ENCODE measurements at regions not wholly inside any gene's neighbourhood (a gene's known extent, or its start where the extent isn't known, plus 50 kb on each side); places are given as distances from the start of the nearest gene placed in this dataset.

GRCh38 chr2:16006537-16007166 is 66.3 kb downstream of the MYCN start:
- H3K4me1 ChIP-seq (ENCODE audit: insufficient read depth, low read length), result no peaks in the 10 kb centered on the region
- no peak overlapping the region for H3K27ac ChIP-seq (ENCODE audit: low read depth, low read length)
- H3K9me3 ChIP-seq (ENCODE audit: insufficient read depth, low read depth, low read length), result no peaks in the 10 kb centered on the region
- no peak overlapping the region for H3K9ac ChIP-seq (ENCODE audit: low read depth, low read length)
- H3K4me3 ChIP-seq (ENCODE audit: low read length), result no peak overlapping the region
- WGBS, result 91% methylated on average over 4 of the region's 4 CpGs
- no peaks in the 10 kb centered on the region for H3K27me3 ChIP-seq (ENCODE audit: insufficient read depth, low read length)
- no peaks in the 10 kb centered on the region for H3K36me3 ChIP-seq (ENCODE audit: insufficient read depth, low read length)

DNA sequence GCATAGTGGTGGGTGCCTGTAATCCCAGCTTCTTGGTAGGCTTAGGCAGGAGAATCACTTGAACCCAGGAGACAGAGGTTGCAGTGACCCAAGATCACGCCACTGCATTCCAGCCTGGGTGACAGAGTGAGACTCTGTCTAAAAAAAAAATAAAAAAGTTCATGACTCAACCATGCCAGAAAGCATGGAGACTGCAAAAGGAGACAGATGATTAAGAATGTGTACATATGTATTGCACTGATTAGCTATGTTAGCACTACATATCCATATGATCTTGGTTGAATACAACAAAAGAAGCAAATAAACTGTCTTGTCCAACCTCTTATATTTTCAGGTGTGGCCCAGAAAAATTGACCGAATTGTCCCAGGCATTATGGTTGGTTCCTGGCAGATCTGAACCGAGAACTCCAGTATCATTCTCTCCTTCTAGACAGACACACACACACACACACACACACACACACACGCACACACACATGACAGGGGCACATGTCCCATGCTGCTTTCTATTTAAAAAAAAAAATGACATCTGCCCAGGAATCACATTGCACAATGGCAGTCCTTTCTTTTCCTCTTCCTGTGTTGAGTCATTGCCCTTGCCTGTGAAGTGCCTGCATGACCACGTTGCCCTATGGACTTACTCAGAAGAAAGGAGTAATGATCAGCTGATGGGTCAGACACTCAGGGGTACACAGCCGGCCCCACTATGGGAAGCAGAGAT is 65.6 kb downstream of the MYCN start:
- H3K9ac ChIP-seq (ENCODE audit: low read depth, low read length), result no peak overlapping the region
- no peaks in the 10 kb centered on the region for H3K27me3 ChIP-seq (ENCODE audit: insufficient read depth, low read length)
- no peaks in the 10 kb centered on the region for H3K9me3 ChIP-seq (ENCODE audit: insufficient read depth, low read depth, low read length)
- H3K27ac ChIP-seq (ENCODE audit: low read depth, low read length), result no peak overlapping the region
- no peaks in the 10 kb centered on the region for H3K36me3 ChIP-seq (ENCODE audit: insufficient read depth, low read length)
- H3K4me3 ChIP-seq (ENCODE audit: low read length), result no peak overlapping the region
- no peaks in the 10 kb centered on the region for H3K4me1 ChIP-seq (ENCODE audit: insufficient read depth, low read length)
- WGBS, result 83% methylated on average over 6 of the region's 6 CpGs

GRCh38 chr2:16005389-16005788 is 65.0 kb downstream of the MYCN start:
- Histone ChIP-seq H3K27ac (ENCODE audit: low read depth, low read length) (no peak overlapping the region), H3K9me3 (ENCODE audit: insufficient read depth, low read depth, low read length) (no peaks in the 10 kb centered on the region), H3K4me1 (ENCODE audit: insufficient read depth, low read length) (0 out of 2 replicates have a peak, but pooled peaks cover 3% of the 10 kb centered on the region), H3K36me3 (ENCODE audit: insufficient read depth, low read length) (no peaks in the 10 kb centered on the region), H3K9ac (ENCODE audit: low read depth, low read length) (no peak overlapping the region), H3K27me3 (ENCODE audit: insufficient read depth, low read length) (no peaks in the 10 kb centered on the region), H3K4me3 (ENCODE audit: low read length) (no peak overlapping the region)
- 97% methylated on average over 2 of the region's 2 CpGs for WGBS

- 62% methylated on average over 3 of the region's 4 CpGs for WGBS
- no peak overlapping the region for H3K27ac ChIP-seq (ENCODE audit: low read depth, low read length)
- H3K4me1 ChIP-seq (ENCODE audit: insufficient read depth, low read length), result 0 out of 2 replicates have a peak, but pooled peaks cover 7% of the 10 kb centered on the region
- no peak overlapping the region for H3K9ac ChIP-seq (ENCODE audit: low read depth, low read length)
- H3K36me3 ChIP-seq (ENCODE audit: insufficient read depth, low read length), result no peaks in the 10 kb centered on the region
- H3K27me3 ChIP-seq (ENCODE audit: insufficient read depth, low read length), result no peaks in the 10 kb centered on the region
- no peaks in the 10 kb centered on the region for H3K9me3 ChIP-seq (ENCODE audit: insufficient read depth, low read depth, low read length)
- no peak overlapping the region for H3K4me3 ChIP-seq (ENCODE audit: low read length)
Observed at GRCh38 chr2:16003809-16004208, 63.5 kb downstream of the MYCN start.

- no peaks in the 10 kb centered on the region for H3K36me3 ChIP-seq (ENCODE audit: insufficient read depth, low read length)
Observed at GRCh38 chr2:16003152-16003551, 62.8 kb downstream of the MYCN start.

GRCh38 chr2:16002575-16002974 is 62.2 kb downstream of the MYCN start:
- Histone ChIP-seq H3K27me3 (ENCODE audit: insufficient read depth, low read length) (no peaks in the 10 kb centered on the region), H3K9ac (ENCODE audit: low read depth, low read length) (no peak overlapping the region), H3K27ac (ENCODE audit: low read depth, low read length) (no peak overlapping the region), H3K36me3 (ENCODE audit: insufficient read depth, low read length) (no peaks in the 10 kb centered on the region), H3K4me3 (ENCODE audit: low read length) (no peak overlapping the region), H3K9me3 (ENCODE audit: insufficient read depth, low read depth, low read length) (no peaks in the 10 kb centered on the region), H3K4me1 (ENCODE audit: insufficient read depth, low read length) (0 out of 2 replicates have a peak, but pooled peaks cover 7% of the 10 kb centered on the region)
- 97% methylated on average over 4 of the region's 4 CpGs for WGBS

More at GRCh38 chr2:16003152-16003551, 62.8 kb downstream of the MYCN start:
- Histone ChIP-seq H3K4me1 (ENCODE audit: insufficient read depth, low read length) (0 out of 2 replicates have a peak, but pooled peaks cover 7% of the 10 kb centered on the region), H3K9ac (ENCODE audit: low read depth, low read length) (no peak overlapping the region), H3K27ac (ENCODE audit: low read depth, low read length) (no peak overlapping the region), H3K9me3 (ENCODE audit: insufficient read depth, low read depth, low read length) (no peaks in the 10 kb centered on the region), H3K27me3 (ENCODE audit: insufficient read depth, low read length) (no peaks in the 10 kb centered on the region), H3K4me3 (ENCODE audit: low read length) (no peak overlapping the region)
- WGBS, result 89% methylated on average over 12 of the region's 12 CpGs

- H3K27me3 ChIP-seq (ENCODE audit: insufficient read depth, low read length), result no peaks in the 10 kb centered on the region
Observed at GRCh38 chr2:16002144-16002543, 61.8 kb downstream of the MYCN start.

DNA sequence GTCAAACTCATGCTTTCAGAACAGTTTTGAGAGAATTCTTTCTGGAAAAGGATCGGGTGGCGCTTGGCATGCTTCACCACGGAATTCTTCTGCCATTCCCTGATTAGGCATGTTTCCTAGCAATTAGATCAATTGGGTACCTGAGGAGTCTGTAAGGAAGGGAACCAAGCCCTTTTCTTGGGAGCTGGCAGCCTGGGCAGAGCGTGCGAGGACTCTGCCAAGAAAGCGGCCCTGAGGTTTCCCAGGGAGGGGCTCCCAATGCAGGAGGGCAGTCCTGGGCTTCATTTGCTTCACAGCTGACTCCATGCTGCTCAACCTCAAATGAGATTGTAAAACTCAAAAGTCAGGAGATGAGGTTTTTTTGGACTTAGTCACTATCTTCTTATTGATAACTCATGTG is 60.3 kb downstream of the MYCN start:
- no peaks in the 10 kb centered on the region for H3K36me3 ChIP-seq (ENCODE audit: insufficient read depth, low read length)
- H3K4me1 ChIP-seq (ENCODE audit: insufficient read depth, low read length), result 0 out of 2 replicates have a peak, but pooled peaks cover 7% of the 10 kb centered on the region
- H3K9ac ChIP-seq (ENCODE audit: low read depth, low read length), result no peak overlapping the region
- no peak overlapping the region for H3K4me3 ChIP-seq (ENCODE audit: low read length)
- H3K27ac ChIP-seq (ENCODE audit: low read depth, low read length), result no peak overlapping the region
- H3K27me3 ChIP-seq (ENCODE audit: insufficient read depth, low read length), result no peaks in the 10 kb centered on the region
- WGBS, result 93% methylated on average over 6 of the region's 6 CpGs
- H3K9me3 ChIP-seq (ENCODE audit: insufficient read depth, low read depth, low read length), result no peaks in the 10 kb centered on the region

More at GRCh38 chr2:16002144-16002543, 61.8 kb downstream of the MYCN start:
- Histone ChIP-seq H3K4me1 (ENCODE audit: insufficient read depth, low read length) (0 out of 2 replicates have a peak, but pooled peaks cover 7% of the 10 kb centered on the region), H3K27ac (ENCODE audit: low read depth, low read length) (no peak overlapping the region), H3K4me3 (ENCODE audit: low read length) (no peak overlapping the region), H3K9ac (ENCODE audit: low read depth, low read length) (no peak overlapping the region), H3K9me3 (ENCODE audit: insufficient read depth, low read depth, low read length) (no peaks in the 10 kb centered on the region), H3K36me3 (ENCODE audit: insufficient read depth, low read length) (no peaks in the 10 kb centered on the region)
- WGBS, result 96% methylated on average over 2 of the region's 3 CpGs

DNA sequence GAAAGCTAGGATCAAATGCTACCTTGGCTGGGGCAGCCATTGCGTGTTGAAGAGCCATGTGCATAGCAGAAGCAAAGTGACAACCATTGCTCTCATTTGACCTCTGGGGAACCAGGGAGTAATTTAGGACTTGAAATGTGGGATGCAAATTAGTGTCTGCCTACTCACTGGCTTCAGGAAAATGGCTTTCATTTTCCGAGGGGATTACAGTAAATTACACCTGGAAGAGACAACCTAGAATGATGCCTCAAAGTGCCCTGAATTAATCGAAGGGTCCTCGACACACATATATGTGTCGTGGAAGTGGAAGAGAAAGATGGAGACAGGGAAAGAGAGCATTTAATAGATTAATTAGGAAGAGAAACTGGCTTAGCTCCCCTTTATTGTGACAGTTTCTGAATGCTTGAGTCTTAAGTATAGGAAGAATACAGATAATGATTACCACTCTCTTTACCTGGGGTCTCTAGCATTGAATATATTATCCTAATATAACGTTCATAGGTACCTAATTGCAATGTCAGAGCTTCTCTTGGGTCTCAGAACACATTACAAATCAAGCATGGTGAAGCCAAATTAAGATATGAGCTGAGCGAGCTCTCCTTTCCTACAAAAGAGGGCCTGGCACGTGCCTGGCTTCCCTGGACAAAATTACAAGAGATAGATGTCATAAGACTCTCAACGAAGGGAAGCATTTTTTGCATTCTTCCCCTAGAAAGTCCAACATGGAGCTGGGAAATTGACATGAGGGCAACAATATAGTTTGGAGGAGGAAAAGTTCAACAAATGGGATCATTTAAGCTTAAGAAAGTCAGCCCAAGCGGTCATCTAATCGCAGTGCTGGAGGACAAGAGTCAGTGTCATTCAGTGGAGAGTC is 59.5 kb downstream of the MYCN start:
- Histone ChIP-seq H3K4me1 (ENCODE audit: insufficient read depth, low read length) (0 out of 2 replicates have a peak, but pooled peaks cover 7% of the 10 kb centered on the region), H3K9me3 (ENCODE audit: insufficient read depth, low read depth, low read length) (no peaks in the 10 kb centered on the region), H3K27me3 (ENCODE audit: insufficient read depth, low read length) (no peaks in the 10 kb centered on the region), H3K27ac (ENCODE audit: low read depth, low read length) (no peak overlapping the region), H3K9ac (ENCODE audit: low read depth, low read length) (no peak overlapping the region), H3K4me3 (ENCODE audit: low read length) (no peak overlapping the region), H3K36me3 (ENCODE audit: insufficient read depth, low read length) (no peaks in the 10 kb centered on the region)
- 93% methylated on average over 11 of the region's 11 CpGs for WGBS

GRCh38 chr2:15997728-15998280 is 57.5 kb downstream of the MYCN start:
- H3K4me1 ChIP-seq (ENCODE audit: insufficient read depth, low read length), result 0 out of 2 replicates have a peak, but pooled peaks cover 7% of the 10 kb centered on the region
- H3K9me3 ChIP-seq (ENCODE audit: insufficient read depth, low read depth, low read length), result no peaks in the 10 kb centered on the region
- no peak overlapping the region for H3K27ac ChIP-seq (ENCODE audit: low read depth, low read length)
- H3K4me3 ChIP-seq (ENCODE audit: low read length), result no peak overlapping the region
- H3K9ac ChIP-seq (ENCODE audit: low read depth, low read length), result no peak overlapping the region
- H3K36me3 ChIP-seq (ENCODE audit: insufficient read depth, low read length), result no peaks in the 10 kb centered on the region
- no peaks in the 10 kb centered on the region for H3K27me3 ChIP-seq (ENCODE audit: insufficient read depth, low read length)
- WGBS, result 92% methylated on average over 2 of the region's 2 CpGs
